T-helper 1 cell (primary cell): ENCODE measurements at regions not wholly inside any gene's neighbourhood (a gene's known extent, or its start where the extent isn't known, plus 50 kb on each side); places are given as distances from the start of the nearest gene placed in this dataset.
"Not testable (repeated sequence)": the region's sequence is repeated elsewhere in the genome, so short reads cannot be mapped to it uniquely, and the experiment has no call there.

Experiments used
- DNase-seq, 5 donors: peaks; one replicate each; pipeline ENCODE4 v3.0.0-alpha.2; 2012 to 2020

DNA sequence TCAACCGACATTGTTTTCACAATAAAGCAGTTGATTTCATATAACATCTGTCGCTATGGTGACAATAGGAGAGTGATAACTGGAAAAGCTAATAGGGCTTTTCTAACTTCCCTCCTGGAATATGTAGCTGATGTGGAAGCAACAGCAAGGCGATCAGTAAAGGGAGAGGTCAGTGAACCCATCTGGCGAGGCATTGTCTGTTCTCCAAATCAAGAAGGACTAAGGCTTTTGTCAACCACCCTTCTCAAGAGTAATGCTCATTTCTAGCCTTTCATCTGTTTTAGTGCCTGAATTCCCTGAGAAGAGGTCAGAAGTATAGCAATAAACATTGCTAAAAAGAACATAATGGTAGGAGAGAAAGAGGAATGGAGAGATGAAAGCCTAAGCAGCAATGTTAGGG, 201.3 kb downstream of the AKAP7 start:
- no peak for DNase-seq

DNA sequence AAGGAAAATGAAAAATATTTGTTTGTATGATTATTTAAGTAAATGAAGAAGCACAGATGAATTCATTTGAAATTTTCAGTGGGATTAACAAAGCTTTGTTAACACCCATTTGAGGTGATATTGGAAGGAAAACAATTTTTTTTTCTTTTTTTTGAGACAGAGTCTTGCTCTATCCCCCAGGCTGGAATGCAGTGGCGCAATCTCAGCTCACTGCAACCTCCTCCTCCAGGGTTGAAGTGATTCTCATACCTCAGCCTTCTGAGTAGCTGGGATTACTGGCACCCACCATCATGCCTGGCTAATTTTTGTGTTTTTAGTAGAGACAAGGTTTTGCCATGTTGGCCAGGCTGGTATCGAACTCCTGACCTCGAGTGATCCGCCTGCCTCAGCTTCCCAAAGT, 211.6 kb downstream of the AKAP7 start:
- not testable (repeated sequence) for DNase-seq

DNA sequence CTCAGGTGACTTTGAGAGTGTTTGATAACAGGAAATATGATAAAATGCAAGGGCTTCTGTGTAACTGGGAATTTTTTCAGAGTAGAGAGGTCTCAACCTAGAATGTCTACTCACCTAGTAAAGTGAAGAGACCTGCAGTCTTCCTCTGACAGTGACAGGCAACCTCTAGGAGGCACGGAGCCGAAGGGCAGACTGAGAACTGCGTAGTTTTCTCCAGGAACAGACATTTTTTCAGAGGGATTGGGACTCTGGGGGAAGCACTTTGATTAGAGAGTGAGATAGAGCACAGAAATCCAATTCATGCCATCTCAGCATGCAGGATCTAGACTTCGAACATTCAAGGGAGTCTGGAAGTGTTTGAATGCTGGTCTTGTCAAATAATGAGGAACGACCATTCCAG, 213.3 kb downstream of the AKAP7 start:
- no peak for DNase-seq

DNA sequence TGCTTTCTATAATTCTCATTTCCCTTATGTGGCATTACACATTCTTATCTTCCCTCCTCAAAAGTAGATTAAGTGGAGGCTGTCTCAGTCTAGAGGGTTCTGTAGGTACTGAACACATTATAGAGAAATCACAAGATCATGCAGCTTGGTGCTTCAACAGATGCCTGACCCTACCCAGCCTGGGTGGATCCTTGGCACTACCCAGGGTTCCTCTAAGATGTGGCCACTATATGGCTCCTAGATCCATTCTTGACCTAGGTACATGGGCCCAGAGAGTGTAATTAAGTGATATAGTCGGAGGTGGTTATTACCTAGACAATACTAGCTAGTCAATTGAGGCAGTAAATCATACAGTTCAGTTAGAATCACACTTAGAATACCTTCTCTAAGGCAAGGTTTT, 213.9 kb downstream of the AKAP7 start:
- no peak for DNase-seq

DNA sequence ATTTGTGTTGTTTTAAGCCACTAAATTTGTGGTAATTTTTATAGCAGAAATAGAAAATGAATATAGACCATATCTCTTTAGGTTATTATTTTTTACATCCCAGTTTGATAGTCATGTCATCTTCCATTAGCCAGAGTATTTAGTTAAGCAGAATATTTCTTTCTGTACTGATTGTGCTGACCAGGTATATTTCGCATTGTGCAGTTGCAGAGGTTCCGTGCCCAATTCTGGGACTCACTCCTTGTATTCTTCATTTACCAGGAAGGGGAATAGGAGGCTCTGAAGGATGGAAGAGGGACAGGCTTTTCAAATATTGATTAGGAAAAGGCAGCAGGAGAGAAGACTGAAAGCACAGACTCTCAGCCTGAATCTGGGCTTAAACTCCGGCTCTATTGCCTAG, 217.8 kb downstream of the AKAP7 start:
- DNase-seq, result no peak

DNA sequence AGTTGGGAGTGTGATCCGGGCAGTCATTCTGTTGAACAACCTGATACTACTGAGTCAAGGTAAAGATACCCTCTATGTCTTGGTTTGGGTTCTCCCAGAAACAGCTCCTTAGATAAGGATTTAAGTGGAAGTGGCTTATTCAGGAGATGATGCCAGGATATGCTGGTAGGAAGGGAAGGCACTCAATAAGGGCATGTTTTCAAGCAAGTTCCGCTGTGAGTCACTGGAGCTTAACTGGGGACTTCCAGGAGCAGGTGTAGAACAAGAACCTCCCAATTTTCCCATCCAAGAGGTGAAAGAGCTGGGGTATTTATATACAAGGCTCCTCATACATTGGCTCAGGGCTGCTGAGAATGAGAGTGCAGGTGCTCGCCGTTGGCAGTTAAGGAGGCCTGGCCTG, 218.6 kb downstream of the AKAP7 start:
- DNase-seq, result no peak

DNA sequence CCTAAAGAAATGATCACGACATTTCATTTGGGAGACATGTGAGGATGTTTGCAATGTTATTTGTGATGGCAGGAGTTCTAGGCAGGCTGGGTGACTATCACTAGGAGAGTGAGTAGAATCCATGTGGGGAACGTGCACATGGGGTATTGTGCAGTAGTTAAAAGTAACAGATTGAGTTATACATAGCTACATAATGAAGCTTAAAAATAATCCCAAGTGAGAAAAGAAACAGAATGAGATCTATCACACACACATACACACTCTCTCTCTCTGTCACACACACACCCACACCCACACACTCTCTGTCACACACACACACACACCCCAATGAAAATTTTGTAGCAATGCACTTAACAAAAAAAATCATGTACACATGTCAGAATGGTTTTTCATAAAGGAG, 218.7 kb upstream of the ARG1 start:
- no peak for DNase-seq

DNA sequence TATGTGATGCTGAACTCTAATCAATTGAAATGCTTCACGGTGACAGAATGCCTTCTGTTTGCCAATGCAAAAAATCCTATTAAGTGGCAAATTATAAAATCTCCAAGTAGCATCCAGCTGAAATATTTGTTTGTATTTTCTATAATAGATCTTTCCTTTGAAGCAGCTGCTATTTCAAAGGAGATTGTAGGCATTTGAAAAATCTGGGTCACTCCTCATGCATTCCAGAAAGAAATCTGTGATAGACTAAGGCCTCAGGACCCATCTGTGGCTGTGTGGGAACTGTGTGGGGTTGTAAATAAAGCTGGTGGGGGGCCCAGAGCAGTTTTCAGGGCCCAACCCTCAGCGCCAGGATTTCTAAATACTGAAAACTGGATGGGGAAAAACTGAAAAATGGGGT, 216.9 kb upstream of the ARG1 start:
- no peak for DNase-seq

DNA sequence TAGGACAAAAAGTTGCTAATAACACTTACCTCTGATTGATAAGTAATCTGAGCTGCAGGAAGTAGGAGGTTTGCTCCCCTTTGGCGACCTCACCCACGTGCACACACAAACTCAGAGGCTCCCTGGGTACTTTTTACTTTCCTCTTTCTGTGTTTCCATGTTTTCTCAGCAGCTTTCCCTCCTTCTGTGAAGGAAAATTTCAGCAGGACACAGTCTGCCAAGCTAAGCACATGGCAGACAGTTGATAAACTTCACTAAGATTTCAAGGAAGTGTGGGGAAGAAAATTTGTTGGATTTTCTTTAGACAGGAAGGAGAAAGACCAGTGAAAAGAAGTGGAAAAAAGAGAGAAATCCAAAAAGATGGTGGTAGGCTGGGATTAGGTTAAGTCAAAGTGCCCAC, 215.5 kb upstream of the ARG1 start:
- no peak for DNase-seq

DNA sequence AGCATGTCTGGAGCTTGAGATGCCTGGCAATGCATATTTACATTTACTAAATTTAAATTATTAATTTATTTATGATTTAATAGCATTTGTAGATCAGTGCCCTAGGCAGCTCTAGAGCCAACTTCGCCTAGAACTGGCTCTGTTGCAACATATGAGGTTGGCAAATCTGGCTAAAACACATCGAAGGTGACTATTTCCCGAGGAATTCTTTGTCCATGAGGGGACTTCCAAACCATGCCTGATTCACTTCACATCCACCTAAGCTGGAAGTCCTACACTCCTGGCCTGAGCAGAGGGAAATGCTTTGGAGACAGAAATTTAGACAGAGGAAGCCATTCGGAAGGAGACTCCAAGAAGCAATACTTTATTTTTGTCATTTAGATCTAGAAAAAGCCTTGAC, 211.0 kb upstream of the ARG1 start:
- no peak for DNase-seq

DNA sequence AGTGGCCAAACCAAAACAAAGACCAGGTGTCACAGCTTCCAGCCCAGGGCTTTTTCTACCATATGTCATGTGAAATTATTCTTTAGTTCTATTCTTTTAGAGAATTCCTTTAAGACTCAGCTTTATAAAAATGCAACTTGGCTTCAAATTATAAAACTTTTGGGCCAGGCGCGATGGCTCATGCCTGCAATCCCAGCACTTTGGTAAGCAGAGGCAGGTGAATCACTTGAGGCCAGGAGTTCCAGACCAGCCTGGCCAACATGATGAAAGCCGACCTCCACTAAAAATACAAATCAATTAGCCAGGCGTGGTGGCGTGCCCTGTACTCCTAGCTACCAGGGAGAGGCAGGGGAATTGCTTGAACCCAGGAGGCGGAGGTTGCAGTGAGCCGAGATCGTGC, 210.3 kb upstream of the ARG1 start:
- no peak for DNase-seq

DNA sequence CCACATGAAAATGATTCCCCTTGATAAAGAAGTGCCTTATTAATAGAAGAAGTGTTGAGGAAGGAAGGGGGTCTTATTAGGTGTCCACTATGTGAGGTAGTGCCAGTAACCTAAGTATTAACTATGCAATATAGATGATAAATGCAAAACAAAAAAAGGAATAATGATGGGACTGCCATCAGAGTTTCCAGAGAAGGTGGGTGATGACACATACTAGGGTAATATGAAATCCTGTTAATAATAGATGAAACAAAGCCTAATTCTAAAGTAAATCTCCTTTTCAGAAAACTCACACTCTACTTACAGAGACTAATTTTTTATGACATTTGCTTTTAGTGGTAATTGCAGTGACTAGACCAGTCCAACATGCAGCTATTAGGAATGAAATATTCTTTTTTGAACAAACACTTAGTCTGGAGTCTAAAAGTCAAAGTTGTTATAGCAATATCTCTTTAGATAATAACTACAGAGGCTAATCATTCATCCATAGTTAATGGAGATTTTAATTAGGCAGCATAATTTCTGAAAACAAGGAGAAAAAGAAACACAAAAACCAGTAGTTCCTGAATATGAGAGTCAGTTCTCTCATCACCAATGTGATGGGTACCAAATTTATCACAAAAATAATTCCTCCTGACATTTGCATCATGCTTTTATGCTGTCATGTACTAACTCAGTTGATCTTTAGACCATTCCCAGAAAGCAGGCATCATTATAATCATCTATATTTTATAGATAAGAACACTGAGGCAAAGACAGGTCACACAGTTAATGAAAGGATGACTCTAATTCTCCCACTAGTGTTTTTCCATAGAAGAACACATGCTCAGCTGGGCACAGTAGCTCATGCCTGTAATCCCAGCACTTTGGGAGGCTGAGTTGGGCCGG, 208.8 kb upstream of the ARG1 start:
- DNase-seq, result no peak

DNA sequence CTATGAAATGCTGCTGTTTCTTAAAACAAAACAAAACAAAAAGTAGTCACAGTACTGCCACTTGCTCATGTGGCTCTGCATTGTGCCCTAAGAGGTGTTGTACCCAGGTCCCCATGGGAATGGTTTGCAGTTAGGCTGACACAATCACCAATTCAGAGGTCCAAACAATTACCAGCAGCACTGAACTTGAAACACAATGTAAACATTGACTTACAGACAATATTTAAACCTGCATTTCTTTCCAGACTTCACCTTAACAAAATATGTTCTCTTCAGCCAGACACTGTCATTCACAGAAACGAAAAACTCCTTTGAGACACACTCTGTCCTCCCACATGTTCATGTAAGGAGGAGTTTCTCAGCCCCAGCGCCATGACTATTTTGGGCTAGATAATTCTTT, 206.8 kb upstream of the ARG1 start:
- DNase-seq, result no peak

DNA sequence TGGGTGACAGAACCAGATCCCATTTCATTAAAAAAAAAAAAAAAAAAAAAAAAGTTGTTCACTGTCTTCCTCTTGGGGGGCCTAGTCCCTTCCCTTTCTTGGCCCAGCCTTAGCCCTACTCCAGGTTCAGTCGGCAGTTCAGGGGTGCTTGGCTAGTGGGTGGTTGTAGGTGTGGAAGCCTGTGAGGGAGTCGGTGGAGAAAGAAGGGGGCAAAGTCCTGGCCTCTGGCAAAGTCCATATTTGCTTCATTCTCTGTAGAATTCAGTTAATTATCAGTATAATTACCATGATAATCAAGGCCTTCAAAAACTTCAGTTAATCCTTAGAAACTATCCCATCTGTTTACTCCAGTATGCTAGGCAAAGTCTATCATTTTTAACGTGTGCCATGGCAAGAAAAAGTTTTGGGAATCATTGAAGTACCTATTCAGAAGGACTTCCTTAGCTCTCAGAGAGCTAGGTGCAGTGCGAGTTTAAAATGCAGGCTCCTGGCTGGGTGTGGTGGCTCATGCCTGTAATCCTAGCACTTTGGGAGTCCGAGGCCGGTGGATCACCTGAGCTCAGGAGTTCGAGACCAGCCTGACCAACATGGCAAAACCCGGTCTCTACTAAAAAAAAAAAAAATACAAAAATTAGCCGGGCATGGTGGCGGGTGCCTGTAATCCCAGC, 205.7 kb upstream of the ARG1 start:
- DNase-seq, result no peak

DNA sequence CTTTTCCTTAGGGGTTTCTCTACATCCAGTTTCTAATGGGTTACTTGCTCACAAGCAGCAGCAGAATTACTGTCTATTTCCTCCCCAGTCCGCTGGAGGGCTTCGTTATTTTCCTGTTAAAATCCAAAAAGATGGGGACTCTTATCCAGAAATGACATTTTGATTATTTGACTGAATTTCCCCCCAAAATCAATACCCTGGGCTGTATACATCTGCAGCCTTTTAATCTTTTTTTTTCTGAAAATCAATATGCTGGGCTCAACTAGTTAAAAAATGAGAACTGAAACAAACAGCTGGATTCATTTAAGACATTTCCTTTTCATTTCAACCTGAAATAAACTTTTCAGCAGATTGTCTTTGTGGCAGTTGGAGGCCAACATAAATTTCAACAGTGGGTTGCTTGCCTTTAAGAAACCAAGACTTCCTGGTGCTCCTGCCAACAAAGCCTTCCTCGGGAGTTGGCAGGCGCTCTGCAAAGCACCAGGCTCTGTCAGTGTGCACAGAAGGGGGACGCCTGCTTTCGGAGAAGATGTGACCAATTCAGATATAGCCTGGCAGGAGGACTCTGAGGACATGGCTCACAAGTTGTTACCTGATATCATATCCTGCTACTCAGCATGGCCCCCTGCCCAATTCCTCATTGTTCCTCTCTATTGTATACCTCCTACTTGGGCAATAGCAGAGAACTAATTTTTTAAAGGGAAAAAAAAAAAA, 204.7 kb upstream of the ARG1 start:
- DNase-seq, result no peak

DNA sequence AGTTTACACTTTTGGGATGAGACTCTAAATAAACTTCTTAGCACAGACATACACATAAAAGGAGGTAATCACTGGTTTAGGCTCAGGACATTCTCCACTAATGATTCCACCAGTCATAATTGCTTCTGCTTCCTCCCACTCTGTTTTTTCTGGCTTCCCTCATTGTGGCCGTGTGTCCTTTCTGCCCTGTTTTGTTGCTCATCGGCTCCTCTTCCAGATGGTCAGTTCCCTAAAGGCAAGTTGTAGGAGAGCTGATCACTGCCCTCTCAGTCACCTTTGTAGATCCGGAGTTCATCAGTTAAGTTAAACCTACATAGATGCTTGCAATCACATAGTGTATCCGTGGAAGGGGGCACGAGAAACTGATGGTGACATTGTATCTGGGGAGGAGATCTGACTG, 200.5 kb upstream of the ARG1 start:
- DNase-seq, result no peak

DNA sequence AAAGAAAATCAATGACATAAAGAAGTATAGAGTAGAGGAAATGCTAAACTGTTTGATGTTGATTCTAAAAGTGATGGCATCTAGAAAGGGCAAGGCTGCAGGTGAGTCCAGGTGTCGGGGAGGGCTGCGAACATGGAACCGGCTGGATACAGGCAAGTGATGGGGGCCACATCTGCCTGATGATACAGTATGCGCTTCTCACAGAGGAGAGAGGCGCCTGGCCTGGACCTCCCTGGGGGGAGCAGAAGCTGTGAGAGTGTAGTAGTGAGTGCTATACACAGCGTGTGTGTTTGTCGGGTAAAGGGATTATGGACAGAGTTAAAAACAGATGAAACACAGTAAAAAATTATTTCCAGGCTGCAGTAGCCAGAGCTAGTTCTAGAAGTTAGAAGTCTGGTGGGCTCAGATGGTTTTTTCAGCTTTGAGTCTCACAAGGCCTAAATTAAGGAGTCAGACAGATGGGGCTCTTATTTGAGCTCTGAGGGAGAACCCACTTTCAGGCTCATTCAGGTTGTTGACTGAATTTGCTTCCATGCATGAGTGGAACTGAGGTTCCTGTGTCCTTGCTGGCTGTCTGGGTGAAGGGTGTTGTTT, 195.8 kb upstream of the ARG1 start:
- DNase-seq, result no peak

DNA sequence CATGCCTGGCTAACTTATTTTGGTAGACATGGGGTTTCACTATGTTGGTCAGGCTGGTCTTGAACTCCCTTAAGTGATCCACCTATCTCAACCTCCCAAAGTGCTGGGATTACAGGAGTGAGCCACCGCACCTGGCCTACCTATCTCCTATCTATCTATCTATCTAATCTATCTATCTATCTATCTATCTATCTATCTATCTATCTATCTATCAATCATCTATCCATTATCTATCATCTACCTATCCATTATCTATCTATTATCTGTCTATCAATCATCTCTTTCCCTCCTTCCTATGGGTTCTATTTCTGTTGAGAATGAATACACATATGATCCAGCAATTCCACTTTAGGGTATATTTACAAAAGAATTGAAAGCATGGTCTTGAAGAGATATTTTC, 194.2 kb upstream of the ARG1 start:
- DNase-seq, result no peak

DNA sequence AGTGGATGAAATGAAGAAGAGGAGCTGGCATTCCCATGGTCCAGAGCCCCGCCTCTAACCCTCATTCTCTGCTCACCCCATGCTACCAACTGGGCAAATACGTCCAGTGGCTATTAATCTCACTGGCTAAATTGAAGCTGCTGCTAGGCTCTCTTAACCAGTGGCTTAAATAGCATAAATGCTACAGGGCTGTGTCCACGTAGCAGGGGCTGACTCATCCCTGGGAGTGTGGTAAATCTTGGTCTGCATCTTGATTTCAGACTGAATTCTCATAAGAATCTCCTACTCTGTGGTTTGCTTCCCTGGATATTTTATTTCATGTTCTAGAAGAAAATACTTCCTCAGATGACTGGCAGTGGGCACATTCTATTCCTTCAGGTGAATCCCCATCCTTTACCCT, 193.1 kb upstream of the ARG1 start:
- DNase-seq, result no peak

DNA sequence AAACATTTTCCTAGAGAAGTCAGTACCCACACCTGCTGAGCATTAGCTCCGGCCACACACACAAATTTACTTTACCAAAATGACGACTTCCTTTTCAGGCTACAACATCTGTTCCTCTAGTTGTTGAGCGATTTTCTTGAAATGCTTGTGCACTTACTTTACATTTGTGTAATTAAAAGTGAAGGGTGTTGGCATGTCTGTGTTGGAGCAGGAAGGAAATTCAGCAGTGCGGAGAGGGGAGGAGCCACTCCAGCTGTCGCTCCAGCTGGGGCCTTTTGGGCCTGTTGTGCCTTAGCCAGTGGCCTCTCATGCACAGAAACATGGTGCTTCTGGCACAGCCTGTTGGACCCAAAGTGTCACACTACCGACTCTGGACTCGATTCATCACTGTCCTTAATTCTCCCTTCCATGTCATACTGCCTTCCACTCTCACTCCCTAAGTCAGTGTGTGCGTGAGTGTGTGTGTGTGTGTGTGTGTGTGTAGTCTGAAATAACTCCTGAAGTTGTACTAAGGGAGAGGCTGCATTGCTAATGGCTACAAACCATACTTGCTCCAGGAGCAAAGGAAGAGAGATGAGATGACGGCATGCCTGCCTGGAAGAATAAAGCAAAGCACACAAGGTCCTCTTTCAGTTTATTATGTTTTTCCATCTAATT, 191.8 kb upstream of the ARG1 start:
- DNase-seq, result no peak

DNA sequence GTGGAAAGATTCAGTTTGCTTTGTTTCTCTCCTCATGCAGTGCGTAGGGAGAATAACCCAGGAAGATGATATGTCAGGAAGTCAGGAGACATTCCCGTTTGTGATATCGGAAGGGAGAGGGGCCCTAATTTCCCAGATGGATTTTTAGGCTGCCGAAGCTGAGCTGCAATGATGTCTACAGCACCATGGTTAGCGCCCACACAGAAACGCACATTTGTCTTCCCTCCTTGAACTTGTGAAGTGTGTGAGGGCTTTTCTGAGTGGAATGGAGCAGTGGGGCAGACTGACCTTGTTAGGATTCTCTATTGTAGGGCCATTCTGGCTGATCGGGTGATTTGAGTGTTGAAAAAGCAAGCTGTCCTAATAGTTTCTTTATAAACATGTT, 191.3 kb upstream of the ARG1 start:
- DNase-seq, result no peak

DNA sequence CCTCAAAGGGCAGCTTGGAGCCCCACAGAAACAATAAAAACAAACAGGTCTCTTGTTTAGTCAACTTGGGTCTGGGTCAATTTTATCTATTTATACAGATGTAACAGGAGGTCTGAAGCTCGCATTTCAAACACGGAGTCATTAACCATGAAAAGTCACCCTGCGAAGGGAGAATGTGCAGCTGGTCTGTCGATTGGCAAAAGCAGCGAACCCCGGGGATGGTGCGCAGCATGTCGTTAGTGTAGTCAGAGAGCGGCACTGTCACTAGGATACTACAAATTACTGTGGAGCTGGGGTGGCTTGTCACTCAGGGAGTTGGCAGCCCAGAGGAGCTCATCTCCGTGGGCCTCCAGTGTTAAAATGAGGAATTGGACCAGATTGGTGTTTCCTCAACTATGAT, 190.4 kb upstream of the ARG1 start:
- no peak for DNase-seq
